Panc1 (cell line): ENCODE measurements at regions not wholly inside any gene's neighbourhood (a gene's known extent, or its start where the extent isn't known, plus 50 kb on each side); places are given as distances from the start of the nearest gene placed in this dataset.

ENCODE experiments used
- ATAC-seq: fragments of 200-7000 bp; cut with Tn5 transposase; 2 replicates; pipeline ENCODE4 v1.9.1; 2020; ENCODE audit warnings: mild to moderate bottlenecking, moderate library complexity
- BruUV-seq: library from RNA; stranded (reverse); fragments of 400-500 nt; replicated peaks from 2 replicates; lab custom pipeline; 2021; lab: Mats Ljungman, UMichigan
- CTCF ChIA-PET: fragments of 300-600 bp; sonication (Branson Sonifier 250); formaldehyde crosslinking; loops from one replicate; lab custom pipeline; 2022; ENCODE audit warnings: antibody characterized with exemption; lab: Charles Lee
- POLR2A ChIA-PET: fragments of 300-600 bp; sonication (Branson Sonifier 250); formaldehyde crosslinking; loops from one replicate; lab custom pipeline; 2022; ENCODE audit warnings: antibody characterized with exemption; lab: Charles Lee
- DNase-seq: peaks from one replicate; pipeline ENCODE4 v3.0.0-alpha.2; 2010; ENCODE audit warnings: low read depth, low spot score
- H3K27ac ChIP-seq: 2 replicates; pipeline ENCODE4 v1.5.1; 2011; ENCODE audit warnings: mild to moderate bottlenecking, low read length, inconsistent platforms
- H3K27me3 ChIP-seq: fragments of 200-500 bp; sonication (Bioruptor generic); 2 replicates; pipeline ENCODE4 v1.6.0; 2014; ENCODE audit warnings: low read length, inconsistent platforms; ENCODE audit not compliant: control insufficient read depth, insufficient read depth
- H3K36me3 ChIP-seq: fragments of 200-500 bp; sonication (Bioruptor generic); 2 replicates; pipeline ENCODE4 v1.5.1; 2014; ENCODE audit warnings: inconsistent platforms, mild to moderate bottlenecking, low read length, moderate library complexity; ENCODE audit not compliant: control insufficient read depth, insufficient read depth
- H3K4me1 ChIP-seq: 2 replicates; pipeline ENCODE4 v1.5.1; 2011; ENCODE audit warnings: inconsistent platforms, mild to moderate bottlenecking, low read length, moderate library complexity; ENCODE audit not compliant: control insufficient read depth, insufficient read depth
- H3K4me3 ChIP-seq, 2 experiments: 2 replicates each; pipeline ENCODE4 v1.5.1; 2011 to 2012; ENCODE audit warnings: low read depth in 2 of 2, low read length in 2 of 2, mild to moderate bottlenecking in 2 of 2, inconsistent platforms in 1 of 2, moderate library complexity in 1 of 2
- H3K9me3 ChIP-seq: fragments of 200-500 bp; sonication (Bioruptor generic); 2 replicates; pipeline ENCODE4 v1.5.1; 2014; ENCODE audit warnings: low read depth, mild to moderate bottlenecking, inconsistent platforms, low read length, moderate library complexity; ENCODE audit not compliant: control insufficient read depth, insufficient read depth
- POLR2AphosphoS5 ChIP-seq: IDR thresholded peaks from 2 replicates; pipeline ENCODE4 v1.6.1; 2012; ENCODE audit warnings: mild to moderate bottlenecking, low read depth, low read length, moderate library complexity
- SIN3A ChIP-seq: IDR thresholded peaks from 2 replicates; pipeline ENCODE4 v1.6.1; 2012; ENCODE audit warnings: low read depth, mild to moderate bottlenecking, low read length, moderate library complexity, borderline replicate concordance; ENCODE audit not compliant: insufficient read depth
- TCF7L2 ChIP-seq: IDR thresholded peaks from 2 replicates; pipeline ENCODE4 v1.6.1; 2011; ENCODE audit warnings: mild to moderate bottlenecking, low read depth, low read length, inconsistent platforms
- in situ Hi-C: cut with HindIII; loops from 2 replicates; pipeline ENCODE4 v1.10.0; 2016; ENCODE audit warnings: low sequenced_read_pairs, low pct_unique_long_range_greater_than_20kb
- intact Hi-C: fragments of 100-400 bp; cut with micrococcal nuclease; formaldehyde crosslinking; loops from one replicate; pipeline ENCODE4 v1.10.0; 2022; ENCODE audit not compliant: unreplicated experiment
- TF ChIP-seq, protein P1 (sequence below), 2 experiments: IDR thresholded peaks; 2 replicates each; pipeline ENCODE4 v1.6.1; 2011 to 2012; ENCODE audit warnings: low read depth in 2 of 2, control low read depth in 1 of 2, low read length in 1 of 2, mild to moderate bottlenecking in 1 of 2, moderate library complexity in 1 of 2; ENCODE audit not compliant: insufficient read depth in 1 of 2
- TF ChIP-seq, protein P2 (sequence below): fragments of 450-650 bp; IDR thresholded peaks from 2 replicates; pipeline ENCODE4 v1.5.1; 2017; ENCODE audit warnings: mild to moderate bottlenecking

DNA sequence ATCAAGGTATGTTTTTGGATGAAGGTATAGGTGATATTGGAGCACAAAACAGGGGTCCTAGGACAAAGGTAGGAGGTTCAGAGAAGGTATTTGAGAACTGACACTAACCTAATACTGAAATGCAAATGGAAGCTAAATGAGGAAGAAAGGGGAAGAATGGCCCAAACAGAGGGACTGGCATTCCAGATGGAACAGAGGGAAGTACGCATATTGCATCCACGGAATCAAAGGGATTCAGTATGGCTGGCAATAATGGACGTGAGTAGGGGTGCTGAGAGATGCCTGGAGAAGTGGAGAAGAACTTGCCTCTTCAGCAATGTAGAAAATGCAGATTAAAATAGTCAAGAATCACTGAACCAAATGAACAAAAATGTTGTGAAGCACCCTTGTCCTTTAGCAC, 283.5 kb upstream of the DACH1 start:
- intact Hi-C loops (no loop called here), in situ Hi-C loops (no loop called here)
- H3K36me3 ChIP-seq = no peaks in the 10 kb centered on the region
- no peak overlapping the region for H3K27ac ChIP-seq
- no peaks in the 10 kb centered on the region for H3K27me3 ChIP-seq
- ChIA-PET POLR2A (no interaction called here), CTCF (no interaction called here)
- TF ChIP-seq SIN3A (no peak), TCF7L2 (no peak), POLR2AphosphoS5 (no peak)
- TF ChIP-seq, protein P1, sequence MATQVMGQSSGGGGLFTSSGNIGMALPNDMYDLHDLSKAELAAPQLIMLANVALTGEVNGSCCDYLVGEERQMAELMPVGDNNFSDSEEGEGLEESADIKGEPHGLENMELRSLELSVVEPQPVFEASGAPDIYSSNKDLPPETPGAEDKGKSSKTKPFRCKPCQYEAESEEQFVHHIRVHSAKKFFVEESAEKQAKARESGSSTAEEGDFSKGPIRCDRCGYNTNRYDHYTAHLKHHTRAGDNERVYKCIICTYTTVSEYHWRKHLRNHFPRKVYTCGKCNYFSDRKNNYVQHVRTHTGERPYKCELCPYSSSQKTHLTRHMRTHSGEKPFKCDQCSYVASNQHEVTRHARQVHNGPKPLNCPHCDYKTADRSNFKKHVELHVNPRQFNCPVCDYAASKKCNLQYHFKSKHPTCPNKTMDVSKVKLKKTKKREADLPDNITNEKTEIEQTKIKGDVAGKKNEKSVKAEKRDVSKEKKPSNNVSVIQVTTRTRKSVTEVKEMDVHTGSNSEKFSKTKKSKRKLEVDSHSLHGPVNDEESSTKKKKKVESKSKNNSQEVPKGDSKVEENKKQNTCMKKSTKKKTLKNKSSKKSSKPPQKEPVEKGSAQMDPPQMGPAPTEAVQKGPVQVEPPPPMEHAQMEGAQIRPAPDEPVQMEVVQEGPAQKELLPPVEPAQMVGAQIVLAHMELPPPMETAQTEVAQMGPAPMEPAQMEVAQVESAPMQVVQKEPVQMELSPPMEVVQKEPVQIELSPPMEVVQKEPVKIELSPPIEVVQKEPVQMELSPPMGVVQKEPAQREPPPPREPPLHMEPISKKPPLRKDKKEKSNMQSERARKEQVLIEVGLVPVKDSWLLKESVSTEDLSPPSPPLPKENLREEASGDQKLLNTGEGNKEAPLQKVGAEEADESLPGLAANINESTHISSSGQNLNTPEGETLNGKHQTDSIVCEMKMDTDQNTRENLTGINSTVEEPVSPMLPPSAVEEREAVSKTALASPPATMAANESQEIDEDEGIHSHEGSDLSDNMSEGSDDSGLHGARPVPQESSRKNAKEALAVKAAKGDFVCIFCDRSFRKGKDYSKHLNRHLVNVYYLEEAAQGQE (IDR thresholded peaks at IDR 0.05; ENCODE audit: insufficient read depth in 1 of 2, low read depth in 2 of 2, low read length in 1 of 2) = no peak
- TF ChIP-seq, protein P2, sequence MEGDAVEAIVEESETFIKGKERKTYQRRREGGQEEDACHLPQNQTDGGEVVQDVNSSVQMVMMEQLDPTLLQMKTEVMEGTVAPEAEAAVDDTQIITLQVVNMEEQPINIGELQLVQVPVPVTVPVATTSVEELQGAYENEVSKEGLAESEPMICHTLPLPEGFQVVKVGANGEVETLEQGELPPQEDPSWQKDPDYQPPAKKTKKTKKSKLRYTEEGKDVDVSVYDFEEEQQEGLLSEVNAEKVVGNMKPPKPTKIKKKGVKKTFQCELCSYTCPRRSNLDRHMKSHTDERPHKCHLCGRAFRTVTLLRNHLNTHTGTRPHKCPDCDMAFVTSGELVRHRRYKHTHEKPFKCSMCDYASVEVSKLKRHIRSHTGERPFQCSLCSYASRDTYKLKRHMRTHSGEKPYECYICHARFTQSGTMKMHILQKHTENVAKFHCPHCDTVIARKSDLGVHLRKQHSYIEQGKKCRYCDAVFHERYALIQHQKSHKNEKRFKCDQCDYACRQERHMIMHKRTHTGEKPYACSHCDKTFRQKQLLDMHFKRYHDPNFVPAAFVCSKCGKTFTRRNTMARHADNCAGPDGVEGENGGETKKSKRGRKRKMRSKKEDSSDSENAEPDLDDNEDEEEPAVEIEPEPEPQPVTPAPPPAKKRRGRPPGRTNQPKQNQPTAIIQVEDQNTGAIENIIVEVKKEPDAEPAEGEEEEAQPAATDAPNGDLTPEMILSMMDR = no peak
- ATAC-seq = no peak
- BruUV-seq = no TSS peak
- no peak for DNase-seq
- no peaks in the 10 kb centered on the region for H3K4me1 ChIP-seq
- no peaks in the 10 kb centered on the region for H3K9me3 ChIP-seq
- H3K4me3 ChIP-seq = no peak overlapping the region

DNA sequence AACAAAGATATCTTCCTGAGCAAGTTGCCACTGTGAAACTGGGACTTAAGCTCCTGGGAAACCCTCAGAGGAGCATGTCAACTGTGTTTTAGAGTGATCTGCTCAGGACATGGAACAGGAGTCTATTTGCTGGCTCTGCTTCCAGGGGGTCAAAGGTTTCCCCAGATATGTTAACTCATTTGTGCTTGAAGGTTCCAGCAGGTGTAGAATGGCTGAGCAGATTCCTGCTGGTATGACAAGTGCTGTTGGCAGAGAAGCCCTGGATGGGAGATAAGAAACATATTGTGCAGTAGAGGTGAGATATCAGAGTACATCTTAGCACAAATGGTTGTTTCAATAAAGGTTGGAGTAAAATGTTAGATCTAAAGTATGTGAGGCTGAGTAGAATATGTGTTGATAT, 282.7 kb upstream of the DACH1 start:
- no peak for TF ChIP-seq TCF7L2
- TF ChIP-seq POLR2AphosphoS5 = no peak
- TF ChIP-seq, protein P1 (IDR thresholded peaks at IDR 0.05; ENCODE audit: insufficient read depth in 1 of 2, low read depth in 2 of 2, low read length in 1 of 2) = no peak
- TF ChIP-seq SIN3A = no peak
- TF ChIP-seq, protein P2 = no peak
- Histone ChIP-seq H3K4me1 (no peaks in the 10 kb centered on the region), H3K27ac (no peak overlapping the region), H3K4me3 (no peak overlapping the region), H3K36me3 (no peaks in the 10 kb centered on the region), H3K9me3 (no peaks in the 10 kb centered on the region), H3K27me3 (no peaks in the 10 kb centered on the region)
- BruUV-seq = no TSS peak
- DNase-seq = no peak
- POLR2A ChIA-PET = no interaction called here
- in situ Hi-C loops = no loop called here
- intact Hi-C loops = no loop called here
- CTCF ChIA-PET = no interaction called here
- ATAC-seq = no peak
